GM21737 (cell line): ENCODE measurements at regions not wholly inside any gene's neighbourhood (a gene's known extent, or its start where the extent isn't known, plus 50 kb on each side); places are given as distances from the start of the nearest gene placed in this dataset.

ENCODE experiments used
- ATAC-seq: cut with Tn5 transposase; IDR thresholded peaks from one replicate; pipeline ENCODE4 v1.9.1; 2021; ENCODE audit warnings: mild to moderate bottlenecking, moderate library complexity; ENCODE audit not compliant: unreplicated experiment

GRCh38 chr11:15577519-15577918 lies 462.8 kb downstream of the INSC start:
- ATAC-seq, result no peak

GRCh38 chr11:15579287-15580001 lies 464.7 kb downstream of the INSC start:
- ATAC-seq, result no peak

GRCh38 chr11:15580056-15580774 lies 465.5 kb downstream of the INSC start:
- no peak for ATAC-seq

GRCh38 chr11:15580775-15581095 lies 466.0 kb downstream of the INSC start:
- no peak for ATAC-seq

GRCh38 chr11:15584158-15584557 lies 469.4 kb downstream of the INSC start:
- no peak for ATAC-seq

- no peak for ATAC-seq
Observed at GRCh38 chr11:15585602-15586331, 471.0 kb downstream of the INSC start.

- no peak for ATAC-seq
Observed at GRCh38 chr11:15586741-15587473, 472.2 kb downstream of the INSC start.

- no peak for ATAC-seq
Observed at GRCh38 chr11:15589070-15589626, 474.4 kb downstream of the INSC start.

GRCh38 chr11:15590132-15590531 lies 475.4 kb downstream of the INSC start:
- ATAC-seq, result no peak

- no peak for ATAC-seq
Observed at GRCh38 chr11:15591112-15591537, 476.4 kb downstream of the INSC start.

GRCh38 chr11:15594607-15595006 lies 479.9 kb downstream of the INSC start:
- ATAC-seq, result no peak

GRCh38 chr11:15599376-15599775 lies 484.7 kb downstream of the INSC start:
- no peak for ATAC-seq

- no peak for ATAC-seq
Observed at GRCh38 chr11:15602047-15602446, 487.3 kb downstream of the INSC start.

- ATAC-seq, result no peak
Observed at GRCh38 chr11:15602785-15603567, 488.3 kb downstream of the INSC start.

- ATAC-seq, result no peak
Observed at GRCh38 chr11:15605094-15605493, 490.4 kb downstream of the INSC start.

- ATAC-seq, result no peak
Observed at GRCh38 chr11:15607361-15608036, 492.8 kb downstream of the INSC start.

GRCh38 chr11:15609445-15609844 lies 494.7 kb downstream of the INSC start:
- ATAC-seq, result no peak

- no peak for ATAC-seq
Observed at GRCh38 chr11:15610881-15611280, 496.2 kb downstream of the INSC start.

- no peak for ATAC-seq
Observed at GRCh38 chr11:15613251-15613650, 498.5 kb downstream of the INSC start.

GRCh38 chr11:15613789-15614188 lies 499.1 kb downstream of the INSC start:
- no peak for ATAC-seq
